ENCODE measurements at regions not wholly inside any gene's neighbourhood (a gene's known extent, or its start where the extent isn't known, plus 50 kb on each side); places are given as distances from the start of the nearest gene placed in this dataset.

DNA sequence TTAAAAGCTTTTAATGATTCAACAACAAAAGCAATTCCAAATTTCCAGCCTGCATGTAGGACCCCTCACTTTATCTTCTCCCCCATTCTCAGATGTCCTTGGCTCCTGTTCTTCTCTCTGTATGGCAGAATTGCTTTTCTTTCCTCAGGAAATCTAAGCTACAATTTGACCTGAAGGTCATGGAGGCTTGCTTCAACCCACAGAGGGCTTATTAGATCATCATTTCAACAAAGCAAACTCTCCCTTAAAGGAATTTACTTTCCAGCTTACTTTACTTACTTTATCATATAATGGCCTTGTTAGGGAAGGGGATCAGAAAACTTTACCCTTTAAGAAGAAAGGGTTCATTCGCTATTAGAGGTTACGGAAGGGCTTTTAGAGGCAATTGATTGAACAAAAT, 211.5 kb downstream of the RAD51AP2 start:
- no peak for DNase-seq (ENCODE audit: extremely low read depth in 1 of 2, low read depth in 1 of 2)

DNA sequence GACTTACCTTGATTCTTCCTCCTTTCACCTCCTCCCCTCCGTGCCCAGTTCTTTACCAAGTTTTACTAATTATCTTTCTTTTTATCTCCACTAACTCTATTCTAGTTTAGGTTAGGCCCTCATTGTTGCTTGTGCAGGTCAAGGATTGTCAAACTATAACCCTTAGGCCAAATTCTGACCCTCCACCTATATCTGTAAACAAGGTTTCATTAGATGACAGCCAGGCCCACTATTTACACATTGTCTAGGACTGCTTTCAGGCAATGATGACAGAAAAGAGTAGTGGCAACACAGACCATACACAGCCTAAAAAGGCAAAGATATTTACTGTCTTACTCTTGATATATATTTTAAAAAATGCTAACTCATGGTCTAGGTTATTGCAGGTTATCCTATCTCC, 212.0 kb downstream of the RAD51AP2 start:
- DNase-seq (ENCODE audit: extremely low read depth in 1 of 2, low read depth in 1 of 2) = no peak

- no peak for DNase-seq (ENCODE audit: extremely low read depth in 1 of 2, low read depth in 1 of 2)
Measured at GRCh38 chr2:17303521-17303920, 214.7 kb downstream of the RAD51AP2 start.

DNA sequence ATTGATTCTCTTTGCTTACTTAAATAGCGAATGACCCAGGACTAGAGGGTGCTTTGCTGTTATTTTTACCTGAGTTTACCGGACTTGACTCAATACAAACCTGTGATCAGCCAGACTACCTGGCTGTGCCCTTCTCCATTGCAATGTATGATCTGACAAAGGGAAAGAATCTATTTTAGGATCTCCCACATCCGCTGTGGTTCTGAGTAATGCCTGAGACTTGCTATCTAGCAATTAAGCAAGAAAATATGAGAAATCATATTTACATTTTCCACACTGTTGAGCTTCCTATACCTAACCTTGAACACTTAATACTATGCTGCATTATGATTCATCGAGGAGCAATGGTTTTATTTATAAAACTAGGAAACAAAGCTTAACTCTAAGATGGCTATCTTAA, 215.2 kb downstream of the RAD51AP2 start:
- no peak for DNase-seq (ENCODE audit: extremely low read depth in 1 of 2, low read depth in 1 of 2)

DNA sequence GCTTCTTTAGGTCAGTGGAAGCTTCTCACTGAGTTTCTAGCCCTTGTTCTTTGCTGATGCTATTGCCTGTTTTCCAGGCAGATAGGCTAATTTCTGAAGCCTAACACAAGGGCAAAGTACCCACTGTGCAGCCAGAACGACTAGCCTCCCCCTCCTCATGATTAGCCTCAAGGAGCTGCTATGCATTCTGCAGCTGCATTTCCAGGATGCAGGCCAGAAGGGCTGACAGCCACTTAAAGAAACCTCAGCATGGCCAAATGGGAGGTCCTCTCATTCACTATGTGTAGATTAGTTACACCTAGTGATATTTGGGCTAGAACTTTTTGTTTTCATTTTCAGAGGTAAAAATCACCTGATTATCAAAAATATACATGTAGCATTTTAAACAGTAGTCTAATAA, 216.0 kb downstream of the RAD51AP2 start:
- DNase-seq (ENCODE audit: extremely low read depth in 1 of 2, low read depth in 1 of 2) = no peak

- no peak for DNase-seq (ENCODE audit: extremely low read depth in 1 of 2, low read depth in 1 of 2)
Measured at GRCh38 chr2:17301437-17301836, 216.8 kb downstream of the RAD51AP2 start.

- no peak for DNase-seq (ENCODE audit: extremely low read depth in 1 of 2, low read depth in 1 of 2)
Measured at GRCh38 chr2:17299891-17300540, 218.2 kb downstream of the RAD51AP2 start.

GRCh38 chr2:17298453-17298852, 219.8 kb downstream of the RAD51AP2 start:
- DNase-seq (ENCODE audit: extremely low read depth in 1 of 2, low read depth in 1 of 2) = no peak

- DNase-seq (ENCODE audit: extremely low read depth in 1 of 2, low read depth in 1 of 2) = no peak
Measured at GRCh38 chr2:17296686-17297085, 221.6 kb downstream of the RAD51AP2 start.

GRCh38 chr2:17289669-17290068, 228.6 kb downstream of the RAD51AP2 start:
- no peak for DNase-seq (ENCODE audit: extremely low read depth in 1 of 2, low read depth in 1 of 2)

- no peak for DNase-seq (ENCODE audit: extremely low read depth in 1 of 2, low read depth in 1 of 2)
Measured at GRCh38 chr2:17287183-17287582, 231.1 kb downstream of the RAD51AP2 start.

DNA sequence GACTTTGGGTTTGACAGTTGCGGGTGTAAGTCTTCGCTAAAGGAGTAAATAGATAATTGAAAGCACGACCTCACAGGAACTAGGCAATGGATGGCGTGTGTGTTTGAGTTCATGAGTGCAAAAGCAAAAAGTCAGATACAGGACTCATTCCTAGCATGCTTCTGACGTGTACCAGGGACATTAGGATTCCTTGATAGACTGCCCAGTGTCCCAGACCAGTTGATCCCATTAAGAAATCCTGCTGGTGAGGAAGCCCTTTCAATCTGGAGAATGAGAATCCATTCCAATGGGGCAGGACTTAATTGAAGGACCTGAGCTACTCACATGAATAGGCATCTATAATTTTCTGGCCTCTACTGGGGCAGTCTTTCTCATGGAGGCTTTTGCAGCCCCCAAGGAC, 235.4 kb downstream of the RAD51AP2 start:
- no peak for DNase-seq (ENCODE audit: extremely low read depth in 1 of 2, low read depth in 1 of 2)

GRCh38 chr2:17282245-17282644, 236.0 kb downstream of the RAD51AP2 start:
- no peak for DNase-seq (ENCODE audit: extremely low read depth in 1 of 2, low read depth in 1 of 2)

- no peak for DNase-seq (ENCODE audit: extremely low read depth in 1 of 2, low read depth in 1 of 2)
Measured at GRCh38 chr2:17276220-17276619, 242.0 kb downstream of the RAD51AP2 start.

GRCh38 chr2:17272652-17273525, 245.4 kb downstream of the RAD51AP2 start:
- no peak for DNase-seq (ENCODE audit: extremely low read depth in 1 of 2, low read depth in 1 of 2)

DNA sequence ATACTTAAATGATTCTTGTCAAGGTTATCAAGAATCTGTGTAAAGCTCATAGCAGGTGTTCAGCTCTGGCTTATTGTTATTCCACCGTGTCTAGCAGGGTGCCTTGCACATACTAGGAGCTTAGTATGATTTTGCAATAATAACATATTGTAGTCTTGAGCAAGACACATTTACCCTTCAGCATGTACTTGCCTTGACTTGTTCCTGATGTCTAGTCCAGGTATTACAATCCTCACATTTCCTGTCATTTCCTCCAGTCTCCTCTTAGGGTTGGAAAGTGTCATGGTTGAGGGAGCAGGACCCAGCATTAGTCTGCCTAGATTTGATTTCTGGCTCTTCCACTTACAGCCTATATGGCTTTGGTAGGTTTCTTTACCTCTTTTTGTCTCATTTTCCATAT, 246.1 kb downstream of the RAD51AP2 start:
- no peak for DNase-seq (ENCODE audit: extremely low read depth in 1 of 2, low read depth in 1 of 2)

GRCh38 chr2:17271416-17271815, 246.8 kb downstream of the RAD51AP2 start:
- DNase-seq (ENCODE audit: extremely low read depth in 1 of 2, low read depth in 1 of 2) = no peak

DNA sequence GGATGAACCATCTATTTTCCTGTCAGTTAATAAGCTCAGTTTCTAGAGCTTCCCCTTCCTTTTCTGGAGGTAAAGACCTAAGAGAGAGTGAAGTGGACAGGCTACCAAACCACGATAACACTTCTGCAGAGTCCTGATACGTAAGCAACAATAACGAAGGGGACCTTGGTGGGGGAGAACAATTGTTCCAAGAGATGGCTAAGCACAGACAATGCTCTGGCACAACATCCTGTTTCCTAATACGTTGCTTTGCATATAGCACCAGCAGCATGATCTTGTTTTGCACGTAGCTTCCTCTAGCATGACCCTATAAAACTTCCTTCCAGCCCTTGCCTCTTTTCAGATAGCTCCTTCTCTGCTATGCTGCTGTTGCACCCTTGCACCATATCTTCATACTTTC, 247.3 kb downstream of the RAD51AP2 start:
- DNase-seq (ENCODE audit: extremely low read depth in 1 of 2, low read depth in 1 of 2) = no peak

- no peak for DNase-seq (ENCODE audit: extremely low read depth in 1 of 2, low read depth in 1 of 2)
Measured at GRCh38 chr2:17263570-17263968, 254.7 kb downstream of the RAD51AP2 start.

DNA sequence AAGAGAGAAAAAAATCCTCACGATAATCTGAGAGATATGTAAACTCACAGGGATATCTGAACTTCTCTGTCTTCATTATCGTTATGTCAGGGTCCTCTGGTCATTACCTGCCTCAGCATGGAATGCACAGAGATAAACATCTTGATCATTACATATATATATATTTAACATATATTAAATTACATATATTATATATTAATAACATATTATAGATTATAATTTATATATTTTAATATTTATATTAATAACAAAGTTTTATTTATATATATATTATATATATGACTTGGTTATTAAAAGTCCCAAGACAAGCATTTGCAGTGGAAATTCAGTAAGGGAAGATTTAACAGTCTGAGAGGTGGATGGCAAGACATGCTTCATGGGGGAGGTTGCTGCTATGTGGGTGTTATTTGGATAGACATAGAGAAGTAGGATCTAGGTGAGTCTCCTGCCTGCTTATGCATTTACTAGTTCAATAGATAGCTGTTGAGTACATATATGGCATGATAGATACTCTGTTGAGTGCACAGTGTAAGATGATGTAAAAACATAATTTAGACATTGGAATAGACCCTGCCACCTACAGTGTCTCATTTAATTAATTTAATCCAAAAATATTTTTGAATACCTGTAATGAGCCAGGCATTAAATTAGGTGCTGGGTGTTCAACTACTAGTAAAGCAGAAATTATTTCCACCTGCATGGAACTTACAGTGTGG, 255.2 kb downstream of the RAD51AP2 start:
- no peak for DNase-seq (ENCODE audit: extremely low read depth in 1 of 2, low read depth in 1 of 2)

DNA sequence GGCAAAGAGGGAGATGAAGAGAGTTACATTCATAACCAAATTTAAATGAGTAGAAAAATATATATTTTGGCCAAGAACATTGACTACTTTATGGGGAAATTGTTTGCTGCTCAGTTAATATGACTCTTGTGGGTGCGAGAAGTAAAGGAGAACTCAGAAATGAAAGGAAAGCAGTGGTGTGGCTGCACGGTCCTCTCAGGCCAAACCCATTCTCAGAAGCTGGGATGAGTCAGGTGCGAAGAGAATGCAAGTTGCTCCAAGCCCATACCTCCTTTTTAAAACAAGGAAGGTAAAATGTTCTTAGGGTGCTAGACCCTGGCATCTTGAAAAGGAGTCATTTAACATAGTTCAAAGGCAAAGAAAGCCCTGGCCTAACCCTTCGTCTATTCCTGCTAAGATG, 258.6 kb downstream of the RAD51AP2 start:
- no peak for DNase-seq (ENCODE audit: extremely low read depth in 1 of 2, low read depth in 1 of 2)

- DNase-seq (ENCODE audit: extremely low read depth in 1 of 2, low read depth in 1 of 2) = no peak
Measured at GRCh38 chr2:17258861-17259260, 259.4 kb downstream of the RAD51AP2 start.

All from activated CD8-positive, alpha-beta memory T cell treated with anti-CD3 and anti-CD28 coated beads for 1 hour (primary cell).